ENCODE measurements at regions not wholly inside any gene's neighbourhood (a gene's known extent, or its start where the extent isn't known, plus 50 kb on each side); places are given as distances from the start of the nearest gene placed in this dataset.

- TF ChIP-seq CTCF (IDR thresholded peaks at IDR 0.05; ENCODE audit: control insufficient read depth, extremely low read depth, insufficient read depth): no peak
These were observed 121.0 kb upstream of the SPACA1 start for GRCh38 chr6:87926687-87927086.

DNA sequence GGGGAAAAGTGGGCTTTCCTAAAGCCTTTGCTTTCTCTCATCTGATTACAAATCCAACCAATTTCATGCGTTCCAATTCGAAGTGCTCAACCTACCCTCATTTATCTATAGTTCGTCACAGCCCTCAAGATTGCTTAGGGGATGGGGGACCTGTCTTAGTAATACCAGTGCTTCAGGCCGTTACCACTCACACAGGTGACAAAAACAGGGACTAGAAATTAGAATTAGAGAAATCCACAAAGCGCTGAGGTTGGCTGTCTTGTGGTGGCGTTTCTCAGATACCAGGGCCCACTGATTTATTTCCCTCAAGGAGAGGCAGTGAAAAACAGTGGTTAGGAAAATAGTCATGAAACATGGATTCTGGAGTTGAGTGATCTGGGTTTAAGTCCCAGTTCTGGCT is 121.6 kb upstream of the SPACA1 start:
- H3K4me3 ChIP-seq (ENCODE audit: low read depth, low read length): no peak overlapping the region
- DNase-seq (ENCODE audit: low read depth): no peak
- TF ChIP-seq CTCF (IDR thresholded peaks at IDR 0.05; ENCODE audit: control insufficient read depth, extremely low read depth, insufficient read depth): no peak

More at GRCh38 chr6:87926687-87927086, 121.0 kb upstream of the SPACA1 start:
- DNase-seq (ENCODE audit: low read depth): no peak
- no peak overlapping the region for H3K4me3 ChIP-seq (ENCODE audit: low read depth, low read length)

DNA sequence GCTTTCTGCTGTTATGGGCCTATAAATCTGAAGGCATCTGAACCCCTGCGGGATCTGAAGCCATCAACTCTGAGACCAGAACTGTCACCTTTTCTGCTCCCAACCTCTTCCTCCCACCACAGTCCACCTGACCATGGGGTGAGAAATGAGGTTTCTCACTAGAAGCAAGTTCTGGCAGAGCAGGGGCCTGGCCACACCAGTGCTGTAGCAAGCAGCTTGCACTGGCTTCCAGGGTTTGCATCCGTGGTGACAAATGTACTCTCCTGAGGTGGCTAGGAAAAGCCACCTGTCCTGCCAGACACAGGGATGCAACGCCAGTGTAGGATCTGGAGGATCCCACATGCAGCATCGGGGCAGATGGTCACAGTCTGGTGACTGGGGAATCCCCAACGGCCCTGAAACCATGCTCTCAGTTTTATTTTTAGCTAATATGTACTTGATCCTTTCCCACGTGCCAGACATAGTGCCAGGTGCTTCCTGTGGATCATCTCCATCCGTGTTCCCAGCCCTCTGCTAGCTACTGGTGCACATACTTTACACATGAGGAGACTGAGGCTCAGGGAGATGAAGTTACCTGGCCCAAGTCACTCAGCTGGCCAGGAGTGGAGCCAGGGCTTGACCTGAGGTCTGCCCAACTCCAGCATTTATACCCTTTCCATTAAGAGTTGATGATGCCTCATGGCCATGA is 122.1 kb upstream of the SPACA1 start:
- no peak for TF ChIP-seq CTCF (IDR thresholded peaks at IDR 0.05; ENCODE audit: control insufficient read depth, extremely low read depth, insufficient read depth)
- DNase-seq (ENCODE audit: low read depth): no peak
- no peak overlapping the region for H3K4me3 ChIP-seq (ENCODE audit: low read depth, low read length)

DNA sequence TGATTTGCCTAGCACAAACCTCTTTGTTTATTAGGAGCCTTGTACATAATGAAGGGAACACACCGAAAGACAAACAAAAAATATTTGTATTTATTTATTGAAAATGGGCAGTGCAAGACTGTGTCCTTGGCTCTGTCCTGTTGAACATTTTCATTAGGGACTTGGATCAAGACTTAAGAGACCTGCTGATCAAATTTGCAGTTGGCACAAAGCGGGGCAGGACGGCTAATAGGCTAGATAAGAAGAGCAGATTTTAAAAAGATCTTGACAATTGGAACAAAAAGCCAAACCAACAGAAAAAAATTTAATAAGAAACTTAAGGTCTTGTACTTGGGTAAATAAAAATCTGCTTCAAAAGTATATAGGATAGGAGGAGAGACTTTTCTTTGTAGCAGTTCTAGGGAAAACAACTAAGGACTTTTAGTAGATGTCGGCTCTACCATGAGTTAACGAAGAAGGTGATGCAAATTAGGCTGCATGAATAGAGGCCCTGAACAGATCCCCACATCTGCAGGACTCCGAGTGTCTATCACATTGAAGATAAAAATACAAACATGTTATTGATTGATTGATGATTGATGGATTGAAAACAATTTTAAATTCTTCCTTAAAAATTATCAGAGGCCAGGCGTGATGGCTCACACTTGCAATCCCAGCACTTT is 124.1 kb upstream of the SPACA1 start:
- no peak overlapping the region for H3K4me3 ChIP-seq (ENCODE audit: low read depth, low read length)
- TF ChIP-seq CTCF (IDR thresholded peaks at IDR 0.05; ENCODE audit: control insufficient read depth, extremely low read depth, insufficient read depth): no peak
- DNase-seq (ENCODE audit: low read depth): peak; percentile 49

- no peak overlapping the region for H3K4me3 ChIP-seq (ENCODE audit: low read depth, low read length)
- no peak for DNase-seq (ENCODE audit: low read depth)
- no peak for TF ChIP-seq CTCF (IDR thresholded peaks at IDR 0.05; ENCODE audit: control insufficient read depth, extremely low read depth, insufficient read depth)
These were observed 124.7 kb upstream of the SPACA1 start for GRCh38 chr6:87922947-87923330.

- H3K4me3 ChIP-seq (ENCODE audit: low read depth, low read length): no peak overlapping the region
- DNase-seq (ENCODE audit: low read depth): no peak
- no peak for TF ChIP-seq CTCF (IDR thresholded peaks at IDR 0.05; ENCODE audit: control insufficient read depth, extremely low read depth, insufficient read depth)
These were observed 125.3 kb upstream of the SPACA1 start for GRCh38 chr6:87922196-87922946.
